ENCODE measurements at regions not wholly inside any gene's neighbourhood (a gene's known extent, or its start where the extent isn't known, plus 50 kb on each side); places are given as distances from the start of the nearest gene placed in this dataset.
A peak's percentile ranks its signal among the peaks of the same experiment; 100 is the strongest.

- no peaks in the 10 kb centered on the region for H3K36me3 Mint-ChIP-seq (ENCODE audit: insufficient read depth)
- H3K4me1 Mint-ChIP-seq (ENCODE audit: low read depth), result peaks cover 2% of the 10 kb centered on the region
- DNase-seq (ENCODE audit: low spot score, unreplicated experiment), result no peak
- no peak overlapping the region for H3K4me3 Mint-ChIP-seq (ENCODE audit: low read depth)
- peaks cover 6% of the 10 kb centered on the region for H3K27me3 Mint-ChIP-seq
- no peak for TF ChIP-seq CTCF (IDR thresholded peaks at IDR 0.05; ENCODE audit: unreplicated experiment)
- H3K27ac Mint-ChIP-seq, result no peak overlapping the region
- H3K9me3 Mint-ChIP-seq (ENCODE audit: low read depth), result no peaks in the 10 kb centered on the region
Observed at GRCh38 chr5:79858410-79858723, 132.7 kb downstream of the MTX3 start.

- peak; percentile 96 for TF ChIP-seq CTCF (IDR thresholded peaks at IDR 0.05; ENCODE audit: unreplicated experiment)
- no peaks in the 10 kb centered on the region for H3K36me3 Mint-ChIP-seq (ENCODE audit: insufficient read depth)
- no peak overlapping the region for H3K4me3 Mint-ChIP-seq (ENCODE audit: low read depth)
- H3K9me3 Mint-ChIP-seq (ENCODE audit: low read depth), result no peaks in the 10 kb centered on the region
- DNase-seq (ENCODE audit: low spot score, unreplicated experiment), result peak; percentile 74
- H3K27ac Mint-ChIP-seq, result no peak overlapping the region
- H3K27me3 Mint-ChIP-seq, result peaks cover 6% of the 10 kb centered on the region
- peaks cover 2% of the 10 kb centered on the region for H3K4me1 Mint-ChIP-seq (ENCODE audit: low read depth)
Observed at GRCh38 chr5:79857714-79858409, 133.2 kb downstream of the MTX3 start.

DNA sequence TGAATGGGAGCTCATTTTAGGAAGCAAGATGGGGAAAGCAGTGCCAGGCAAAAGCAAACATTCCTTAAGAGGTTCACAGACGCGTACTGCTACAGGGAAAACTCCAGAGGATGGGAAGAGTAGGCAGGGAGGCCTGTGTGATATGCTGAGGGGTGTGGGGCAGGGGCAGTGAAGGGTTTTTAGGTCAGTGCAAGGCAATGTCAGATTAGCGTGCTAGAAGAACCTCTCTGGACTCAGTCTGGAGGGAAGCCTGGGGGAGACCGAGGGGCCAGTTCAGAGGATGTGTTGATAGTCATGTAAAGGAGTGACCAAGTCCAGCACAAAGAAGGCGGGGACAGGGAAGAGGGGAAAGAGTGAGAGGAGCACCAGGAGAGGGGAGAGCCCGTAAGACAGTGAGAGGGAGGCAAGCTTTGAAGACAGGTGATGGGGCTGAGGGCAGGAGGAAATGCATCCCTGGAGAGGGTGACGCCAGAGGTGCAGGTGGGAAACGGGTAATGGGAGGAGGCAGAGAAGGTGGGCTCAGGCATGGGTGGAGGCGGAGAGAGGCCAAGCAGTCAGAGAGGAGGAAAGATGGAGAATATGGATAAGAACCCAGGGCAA, 134.5 kb downstream of the MTX3 start:
- H3K27ac Mint-ChIP-seq, result no peak overlapping the region
- TF ChIP-seq CTCF (IDR thresholded peaks at IDR 0.05; ENCODE audit: unreplicated experiment), result no peak
- DNase-seq (ENCODE audit: low spot score, unreplicated experiment), result no peak
- no peaks in the 10 kb centered on the region for H3K9me3 Mint-ChIP-seq (ENCODE audit: low read depth)
- no peak overlapping the region for H3K4me3 Mint-ChIP-seq (ENCODE audit: low read depth)
- H3K4me1 Mint-ChIP-seq (ENCODE audit: low read depth), result peaks cover 2% of the 10 kb centered on the region
- H3K27me3 Mint-ChIP-seq, result peaks cover 13% of the 10 kb centered on the region
- no peaks in the 10 kb centered on the region for H3K36me3 Mint-ChIP-seq (ENCODE audit: insufficient read depth)

- Mint-ChIP-seq H3K27me3 (peaks cover 16% of the 10 kb centered on the region), H3K36me3 (ENCODE audit: insufficient read depth) (no peaks in the 10 kb centered on the region), H3K27ac (no peak overlapping the region), H3K9me3 (ENCODE audit: low read depth) (no peaks in the 10 kb centered on the region), H3K4me1 (ENCODE audit: low read depth) (no peaks in the 10 kb centered on the region), H3K4me3 (ENCODE audit: low read depth) (no peak overlapping the region)
- no peak for TF ChIP-seq CTCF (IDR thresholded peaks at IDR 0.05; ENCODE audit: unreplicated experiment)
- no peak for DNase-seq (ENCODE audit: low spot score, unreplicated experiment)
Observed at GRCh38 chr5:79853676-79854418, 137.2 kb downstream of the MTX3 start.

DNA sequence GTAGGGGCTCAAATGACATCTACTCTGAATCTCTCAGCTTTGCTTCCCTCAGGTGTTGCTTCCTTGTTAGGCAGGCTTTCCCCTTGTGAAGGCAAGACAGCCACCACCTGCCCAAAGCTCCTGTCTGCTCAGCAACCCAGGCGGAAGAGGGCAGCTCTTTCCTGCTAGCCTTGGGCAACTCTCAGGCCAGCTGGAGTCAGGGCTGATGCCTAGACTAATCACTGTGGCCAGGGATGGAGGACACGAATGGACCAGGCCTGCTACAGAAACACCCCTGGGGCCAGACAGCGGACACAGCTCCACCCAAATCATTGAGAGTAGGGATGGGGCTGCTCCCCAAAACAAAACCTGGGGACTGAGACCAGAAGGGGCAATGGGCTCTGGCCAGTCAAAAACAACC, 138.0 kb downstream of the MTX3 start:
- H3K9me3 Mint-ChIP-seq (ENCODE audit: low read depth), result no peaks in the 10 kb centered on the region

More for the DNA sequence above, 138.0 kb downstream of the MTX3 start:
- Mint-ChIP-seq H3K4me1 (ENCODE audit: low read depth) (no peaks in the 10 kb centered on the region), H3K36me3 (ENCODE audit: insufficient read depth) (no peaks in the 10 kb centered on the region), H3K27ac (no peak overlapping the region), H3K27me3 (peaks cover 12% of the 10 kb centered on the region), H3K4me3 (ENCODE audit: low read depth) (no peak overlapping the region)
- no peak for TF ChIP-seq CTCF (IDR thresholded peaks at IDR 0.05; ENCODE audit: unreplicated experiment)
- DNase-seq (ENCODE audit: low spot score, unreplicated experiment), result no peak

Measured in progenitor cell of endocrine pancreas (in vitro differentiated cells).